ENCODE measurements at regions not wholly inside any gene's neighbourhood (a gene's known extent, or its start where the extent isn't known, plus 50 kb on each side); places are given as distances from the start of the nearest gene placed in this dataset.

DNA sequence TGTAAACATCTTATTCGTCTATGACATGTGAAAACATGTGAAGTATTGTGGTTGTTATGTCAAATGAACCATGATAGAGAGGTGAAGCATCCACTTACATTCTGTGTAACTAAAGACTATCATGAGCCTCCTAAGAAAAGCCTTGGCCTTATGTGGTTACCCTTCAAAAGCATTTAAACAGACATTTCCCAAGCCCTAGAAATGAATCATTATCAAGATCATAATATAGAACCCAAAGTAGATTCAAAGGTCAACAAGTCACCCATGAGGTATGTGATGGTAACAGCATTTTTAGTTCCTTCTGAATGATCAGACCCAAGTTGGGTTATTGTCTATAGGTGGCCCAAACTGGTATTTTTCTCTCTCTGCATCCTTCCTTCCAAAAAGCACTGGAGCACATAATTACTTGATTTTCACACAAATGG lies 408.0 kb downstream of the TBL1XR1 start:
- no peak for DNase-seq

DNA sequence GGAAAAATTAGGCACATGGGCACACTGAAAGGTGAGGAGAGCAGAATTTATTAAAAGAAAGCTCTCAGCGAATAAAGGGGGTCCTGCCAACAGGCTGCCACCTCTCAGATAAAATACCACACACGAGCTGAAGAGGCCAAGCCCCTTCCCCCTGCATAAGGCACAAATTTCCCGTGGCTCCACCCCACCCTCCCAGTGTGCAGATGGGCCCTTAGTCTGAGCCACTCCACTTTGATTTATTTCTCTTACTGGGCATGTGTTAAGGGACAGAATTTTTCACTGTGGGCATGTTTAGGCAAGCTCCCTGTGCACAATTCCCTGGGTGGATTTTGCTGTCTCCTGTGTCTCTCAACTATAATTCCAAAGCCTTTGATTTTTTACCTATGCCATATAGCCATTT lies 409.8 kb downstream of the TBL1XR1 start:
- no peak for DNase-seq

DNA sequence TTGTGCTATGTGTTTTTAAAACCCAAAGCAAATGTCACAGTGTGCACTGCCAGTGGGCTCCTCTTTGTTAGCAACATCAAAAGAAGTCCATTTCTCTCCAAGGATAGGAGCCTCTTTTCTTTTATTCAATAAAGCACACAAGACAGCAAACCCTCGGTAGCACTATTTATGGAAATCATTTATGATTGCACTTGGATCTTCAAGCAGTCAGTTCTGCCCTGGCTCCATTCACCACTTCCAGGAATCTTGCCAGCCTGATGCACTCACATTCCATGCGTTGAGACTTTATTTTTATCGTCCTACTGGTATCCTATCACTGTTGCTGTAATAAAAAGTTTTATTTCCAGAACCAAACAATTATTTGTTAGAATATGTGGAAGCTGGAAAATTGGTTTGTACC lies 412.1 kb downstream of the TBL1XR1 start:
- no peak for DNase-seq

DNA sequence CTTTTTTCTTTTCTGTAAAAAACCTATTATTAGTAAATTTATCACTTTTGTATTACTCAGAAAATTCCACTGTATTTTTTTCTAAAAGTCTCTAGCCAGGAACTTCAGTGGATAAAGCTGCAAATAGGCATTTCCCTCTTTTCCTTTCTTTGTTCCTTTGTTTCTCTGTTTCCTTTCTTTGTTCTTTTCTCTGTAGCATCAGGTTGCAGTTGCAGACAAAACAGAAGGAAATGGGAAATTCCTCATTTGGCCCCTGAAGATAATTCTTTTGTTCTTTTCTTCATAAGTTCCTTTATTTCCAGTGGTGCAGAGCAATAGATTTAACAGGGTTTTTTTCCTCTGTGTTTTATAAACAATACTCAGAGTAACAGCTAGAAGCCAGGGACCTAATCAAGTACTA lies 416.5 kb downstream of the TBL1XR1 start:
- DNase-seq = no peak

DNA sequence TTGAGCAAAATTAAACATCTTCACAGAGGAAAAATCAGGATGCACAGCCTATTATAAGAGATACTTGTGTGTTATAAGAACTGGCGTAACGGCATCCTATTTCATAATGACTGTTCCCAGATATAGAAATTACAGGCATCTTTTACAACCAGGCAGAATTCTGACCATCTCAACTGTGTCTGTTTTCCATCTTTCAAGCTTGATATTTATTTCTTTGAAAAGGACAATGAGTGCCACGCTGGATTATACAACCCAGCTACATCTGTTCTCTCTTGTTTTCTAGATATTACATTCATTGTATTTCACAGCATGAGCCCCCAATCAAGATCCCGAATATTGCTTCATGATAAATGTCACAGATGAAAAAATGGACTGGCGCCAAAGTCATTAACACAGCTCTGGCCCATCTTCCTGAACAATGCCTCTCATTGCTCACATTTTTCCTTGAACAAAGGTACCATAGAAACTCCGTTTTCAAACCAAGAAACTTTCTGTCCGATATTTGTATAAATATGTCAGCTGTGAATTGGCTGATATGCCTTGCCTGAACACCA lies 420.6 kb downstream of the TBL1XR1 start:
- no peak for DNase-seq

DNA sequence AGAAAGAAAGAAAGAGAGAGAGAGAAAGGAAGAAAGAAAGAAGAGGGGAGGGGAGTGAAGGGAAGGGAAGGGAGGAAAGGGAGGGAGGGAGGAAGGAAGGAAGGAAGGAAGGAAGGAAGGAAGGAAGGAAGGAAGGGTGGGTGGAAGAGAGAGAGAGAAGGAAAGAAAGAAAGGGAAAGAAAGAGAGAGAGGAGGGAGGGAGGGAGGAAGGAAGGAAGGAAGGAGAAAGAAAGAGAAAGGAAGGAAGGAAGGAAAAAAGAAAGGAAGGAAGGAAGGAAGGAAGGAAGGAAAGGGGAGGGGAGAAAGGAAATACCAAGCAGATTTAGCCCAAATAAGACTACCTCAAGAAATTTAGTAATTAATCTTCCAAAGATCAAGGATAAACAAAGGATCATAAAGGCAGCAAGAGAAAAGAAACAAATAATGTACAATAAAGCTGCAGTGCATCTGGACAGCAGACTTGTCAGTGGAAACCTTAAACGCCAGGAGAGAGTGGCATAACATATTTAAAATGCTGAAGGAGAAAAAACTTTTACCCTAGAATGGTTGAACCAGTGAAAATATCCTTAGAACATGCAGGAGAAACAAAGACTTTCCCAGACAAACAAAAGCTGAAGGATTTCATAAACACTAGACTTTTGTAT lies 427.6 kb downstream of the TBL1XR1 start:
- DNase-seq = no peak

DNA sequence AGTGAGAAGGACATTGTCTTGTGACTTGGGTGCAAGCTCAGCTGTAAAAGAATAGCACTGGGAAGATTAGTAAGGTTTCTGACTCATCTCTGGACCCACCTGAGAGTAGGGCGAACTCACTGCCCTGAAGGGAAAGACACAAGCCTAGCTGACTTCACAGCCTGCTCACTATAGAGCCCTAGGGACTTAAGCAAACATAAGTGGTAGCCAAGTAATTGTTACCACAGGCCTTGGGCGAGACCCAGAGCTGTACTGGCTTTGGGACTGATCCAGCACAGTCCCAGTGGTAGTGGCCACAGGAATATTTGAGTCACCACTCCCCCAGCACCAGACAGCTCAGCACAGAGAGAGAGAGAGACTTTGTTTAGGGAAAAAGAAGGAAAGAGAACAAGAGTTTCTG lies 429.9 kb downstream of the TBL1XR1 start:
- DNase-seq = no peak

DNA sequence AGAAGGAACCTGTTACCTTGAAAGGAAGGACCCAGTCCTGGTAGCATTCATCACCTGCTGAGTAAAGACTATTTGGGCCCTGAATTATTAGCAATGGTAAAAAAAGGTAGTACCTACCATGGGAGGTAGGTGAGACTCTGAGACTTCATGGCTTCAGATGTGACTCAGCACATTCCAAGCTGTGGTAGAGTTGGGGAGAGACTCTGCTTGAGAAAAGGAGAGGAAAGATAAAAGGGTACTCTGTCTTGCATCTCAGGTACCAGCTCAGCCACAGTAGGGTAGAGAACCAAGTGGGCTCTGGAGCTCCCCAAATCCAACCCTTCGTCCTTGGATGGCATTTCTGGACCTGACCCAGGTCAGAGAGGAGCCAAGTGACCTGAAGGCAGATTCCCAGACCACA lies 430.4 kb downstream of the TBL1XR1 start:
- no peak for DNase-seq

DNA sequence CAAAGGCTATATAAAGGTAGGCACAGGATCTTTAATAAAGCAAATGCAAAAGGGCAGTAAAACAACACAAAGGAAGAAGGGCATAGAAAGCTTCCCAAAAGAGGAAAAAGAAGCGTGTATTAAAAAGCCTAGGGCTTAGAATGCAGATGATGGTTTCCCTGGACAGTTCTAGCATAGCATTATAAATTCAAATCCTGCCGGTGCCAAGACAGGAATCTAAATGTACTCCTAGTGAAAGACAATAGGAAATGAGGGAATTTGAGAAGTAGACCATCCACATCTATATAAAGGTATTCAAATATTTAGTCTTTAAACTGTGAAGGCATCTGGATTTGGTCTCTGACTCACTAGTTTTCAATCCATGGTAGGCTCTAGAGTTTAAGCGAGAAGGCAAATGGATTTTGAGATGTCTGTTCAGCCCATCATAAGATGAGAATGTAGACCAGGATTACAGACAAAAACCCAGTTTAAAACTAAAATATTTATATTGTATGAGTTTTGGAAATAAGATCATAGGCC lies 431.8 kb downstream of the TBL1XR1 start:
- DNase-seq = no peak

DNA sequence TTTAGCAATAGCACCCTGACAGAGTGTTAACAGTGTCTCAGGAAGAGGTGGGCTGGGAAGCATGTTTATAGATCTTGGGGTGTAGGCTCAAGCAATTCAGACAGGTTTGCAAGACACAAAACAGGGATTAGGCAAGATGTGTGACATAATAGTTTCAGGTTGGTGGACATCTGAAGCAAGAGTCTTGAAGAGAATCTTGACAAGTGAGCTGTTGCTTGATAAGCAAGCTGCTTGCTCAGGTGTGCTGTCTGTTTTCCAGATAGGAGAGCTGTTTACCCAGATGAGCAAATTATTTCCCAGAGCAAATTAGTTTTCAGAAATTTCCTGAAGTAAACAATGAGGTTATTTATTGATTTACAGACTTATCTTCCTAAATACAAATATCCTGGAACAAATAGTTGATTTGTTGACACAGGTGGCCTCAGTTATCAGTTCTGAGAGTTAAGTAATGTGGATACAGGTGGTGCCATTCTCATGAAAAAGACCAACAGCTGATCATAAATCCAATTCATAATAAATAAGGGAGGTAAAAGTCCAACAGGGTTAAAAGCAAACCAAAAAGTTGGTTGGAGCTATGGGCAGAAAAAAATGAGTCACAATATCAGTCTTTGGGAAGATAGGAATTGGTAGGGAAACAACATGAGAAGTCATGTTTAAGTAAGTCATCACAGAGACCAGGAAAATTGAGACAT lies 437.3 kb downstream of the TBL1XR1 start:
- DNase-seq = no peak

DNA sequence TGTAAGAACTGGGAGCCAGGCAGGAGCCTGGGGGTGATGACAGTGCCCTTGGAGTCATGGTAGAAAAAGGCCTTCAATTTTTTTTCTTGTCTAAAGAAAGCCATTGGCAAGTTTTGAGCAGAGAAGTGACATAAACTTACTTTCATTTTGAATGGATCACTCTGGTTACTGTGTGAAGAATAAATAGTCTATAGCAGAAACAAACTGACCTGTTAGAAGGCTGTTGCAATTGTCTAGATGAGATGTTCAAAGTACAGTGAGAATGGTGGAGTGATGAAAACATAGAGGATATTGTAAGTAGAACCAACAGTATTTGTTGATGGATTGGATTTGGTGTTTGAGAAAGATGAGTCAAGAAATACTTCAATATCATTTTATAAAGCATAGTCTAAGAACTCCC lies 439.9 kb downstream of the TBL1XR1 start:
- no peak for DNase-seq

DNA sequence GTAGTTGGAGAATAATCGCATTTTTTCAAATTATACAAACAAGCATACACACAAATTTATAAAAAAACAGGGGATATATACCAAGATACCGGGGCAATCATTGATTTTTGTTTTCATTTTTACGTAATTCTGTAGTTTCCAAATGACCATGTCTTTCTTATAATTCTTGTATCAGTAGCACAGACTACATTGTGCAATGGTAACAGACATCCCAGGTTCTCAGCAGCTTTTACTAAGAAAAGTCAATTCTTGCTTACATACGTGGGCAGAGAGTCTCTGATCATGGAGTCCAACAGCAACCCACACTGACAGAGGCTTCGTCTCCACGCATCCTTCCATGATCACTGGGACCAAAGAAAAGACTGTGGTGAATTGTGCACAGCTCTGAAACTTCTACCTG lies 441.3 kb downstream of the TBL1XR1 start:
- no peak for DNase-seq

DNA sequence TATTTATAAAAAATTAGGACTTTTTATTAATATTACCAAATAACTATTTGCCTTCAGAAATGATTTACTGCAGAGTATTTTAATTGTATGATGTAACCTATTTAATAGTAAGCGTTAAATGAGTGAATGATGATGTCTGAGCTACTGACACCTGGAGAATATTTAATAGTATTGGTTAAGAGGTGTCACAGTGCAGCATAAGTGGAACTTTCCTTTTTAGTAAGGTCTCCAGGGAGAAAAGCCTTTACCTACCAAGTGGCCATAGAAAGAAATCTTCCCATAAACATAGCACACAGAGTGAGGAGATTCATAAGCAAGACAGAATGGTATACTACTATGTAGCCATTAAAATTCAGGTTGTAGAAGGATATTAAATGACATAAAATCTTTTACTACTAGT lies 441.7 kb downstream of the TBL1XR1 start:
- no peak for DNase-seq

DNA sequence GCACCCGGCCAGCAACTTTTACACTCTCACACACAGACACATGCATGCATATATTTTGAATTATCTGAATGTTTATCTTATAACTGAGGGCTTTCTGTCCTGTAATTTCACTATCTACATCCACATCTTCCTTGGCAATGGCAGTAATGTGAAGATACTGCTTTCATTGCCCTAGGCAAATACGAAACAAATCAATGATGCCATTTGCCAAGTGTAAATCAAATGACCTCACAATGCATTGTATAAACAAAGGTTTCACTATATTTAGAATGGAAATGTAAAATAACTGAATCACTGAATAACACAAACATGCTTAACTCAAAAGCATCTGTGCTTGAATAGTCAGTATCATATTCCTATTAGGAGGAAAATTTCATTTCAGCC lies 455.6 kb downstream of the TBL1XR1 start:
- DNase-seq = no peak

DNA sequence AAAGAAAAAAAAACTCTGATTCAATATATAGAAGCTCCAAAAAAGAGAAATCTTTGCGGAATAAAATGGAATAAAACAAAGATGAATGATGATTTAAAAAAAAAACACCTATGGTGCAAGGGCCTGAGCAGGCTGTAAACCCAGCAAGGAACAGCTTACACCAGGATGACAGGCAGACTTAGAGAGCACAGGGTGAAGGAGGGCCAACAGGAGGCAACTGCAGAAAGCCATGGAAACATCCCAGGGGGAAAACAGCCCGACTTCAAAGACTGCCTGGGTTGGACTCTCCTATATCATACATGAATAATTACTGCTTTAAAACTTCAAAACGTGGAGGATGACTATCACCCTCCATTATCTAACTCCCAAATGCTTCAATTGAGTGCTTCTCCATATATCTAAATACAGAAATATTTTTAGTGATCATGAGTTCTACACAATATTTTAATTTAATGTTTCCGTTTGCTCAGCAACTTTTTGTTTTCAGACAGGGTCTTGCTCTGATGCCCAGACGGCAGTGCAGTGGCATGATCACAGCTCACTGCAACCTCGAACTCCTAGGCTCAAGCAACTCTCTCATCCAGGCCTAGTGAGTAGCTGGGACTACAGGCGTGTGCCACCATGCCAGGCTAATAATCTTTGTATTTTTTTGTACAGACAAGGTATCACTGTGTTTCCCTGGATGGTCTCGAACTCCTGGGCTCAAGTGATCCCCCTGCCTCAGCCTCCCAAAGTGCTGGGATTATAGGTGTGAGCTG lies 456.2 kb downstream of the TBL1XR1 start:
- DNase-seq = no peak

DNA sequence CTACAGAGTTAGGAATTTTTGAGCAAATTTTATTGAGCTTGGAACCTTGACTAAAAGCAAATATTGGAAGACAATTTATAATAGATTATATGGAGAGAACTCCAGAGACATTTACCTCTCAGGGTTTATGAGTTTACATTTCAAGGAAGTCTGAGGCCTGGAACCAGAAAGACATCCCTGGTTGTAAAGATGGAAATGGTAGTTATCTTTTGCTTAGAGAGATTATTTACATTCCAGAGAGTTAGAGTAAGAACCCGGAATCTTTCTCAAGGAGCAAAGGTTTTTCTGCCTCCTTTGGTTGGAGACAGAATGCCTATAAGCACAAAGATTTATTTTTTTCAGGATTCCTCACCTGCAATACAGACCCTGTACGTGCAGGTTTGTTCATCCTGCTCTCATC lies 458.1 kb downstream of the TBL1XR1 start:
- no peak for DNase-seq

DNA sequence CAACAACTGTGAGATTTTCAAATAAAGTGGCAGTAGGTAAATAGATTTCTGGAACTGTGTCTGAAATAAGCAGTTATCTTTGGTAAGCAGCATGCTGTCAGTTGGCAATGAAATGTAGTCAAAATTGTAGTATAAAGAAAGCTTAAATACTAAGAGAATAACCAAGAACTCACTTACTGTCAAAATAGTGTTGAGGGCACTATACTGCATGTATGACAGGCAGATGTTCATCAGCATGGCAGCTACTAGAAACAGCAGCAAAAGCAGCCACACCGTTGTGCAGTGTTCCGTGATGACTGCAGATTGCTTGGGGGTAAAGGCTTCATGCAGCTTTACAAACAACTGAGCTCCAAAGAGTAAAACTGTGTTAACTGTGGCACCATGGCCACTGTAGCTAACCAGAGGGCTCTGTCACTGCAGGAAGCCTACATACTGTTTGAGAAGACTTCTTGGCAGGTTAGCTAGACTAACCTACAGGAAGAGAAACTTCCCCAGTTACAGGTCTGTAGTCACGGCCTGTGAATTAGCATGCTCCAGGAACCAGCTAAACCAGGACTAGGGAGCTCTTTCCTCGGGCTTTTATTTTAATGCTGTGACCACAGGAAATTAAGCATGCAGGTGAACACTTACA lies 459.7 kb downstream of the TBL1XR1 start:
- no peak for DNase-seq

DNA sequence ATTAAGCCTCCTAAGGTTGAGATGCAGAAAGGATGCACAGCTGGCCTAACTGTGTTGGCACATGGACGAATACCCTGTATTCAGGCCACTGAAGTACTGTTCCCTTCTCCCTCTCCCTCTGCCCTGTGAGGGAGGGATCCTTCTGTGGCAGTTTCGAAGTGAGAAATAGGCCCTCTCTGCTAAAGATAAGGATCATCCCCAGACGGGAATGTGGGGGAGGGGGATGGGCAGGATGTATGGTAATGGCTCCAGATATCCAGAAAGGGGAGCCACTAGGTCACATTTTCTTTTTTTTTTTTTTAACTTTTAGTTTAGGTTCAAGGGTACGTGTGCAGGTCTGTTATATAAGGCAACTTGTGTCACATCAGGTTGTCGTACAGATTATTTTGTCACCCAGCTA lies 463.1 kb downstream of the TBL1XR1 start:
- no peak for DNase-seq

DNA sequence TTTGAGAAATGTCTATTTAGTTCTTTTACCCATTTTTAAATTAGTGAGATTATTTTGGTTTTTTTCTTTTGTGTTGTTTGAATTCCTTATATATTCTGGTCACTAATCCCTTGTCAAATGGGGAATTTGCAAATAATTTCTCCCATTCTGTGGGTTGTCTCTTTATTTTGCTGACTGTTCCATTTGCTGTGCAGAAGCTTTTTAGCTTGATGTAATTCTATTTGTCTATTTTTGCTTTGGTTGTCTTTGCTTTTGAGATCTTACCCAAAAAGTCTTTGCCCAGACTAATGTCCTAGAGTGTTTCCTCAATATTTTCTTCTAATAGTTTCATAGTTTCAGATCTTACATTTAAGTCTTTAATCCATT lies 472.9 kb downstream of the TBL1XR1 start:
- no peak for DNase-seq

DNA sequence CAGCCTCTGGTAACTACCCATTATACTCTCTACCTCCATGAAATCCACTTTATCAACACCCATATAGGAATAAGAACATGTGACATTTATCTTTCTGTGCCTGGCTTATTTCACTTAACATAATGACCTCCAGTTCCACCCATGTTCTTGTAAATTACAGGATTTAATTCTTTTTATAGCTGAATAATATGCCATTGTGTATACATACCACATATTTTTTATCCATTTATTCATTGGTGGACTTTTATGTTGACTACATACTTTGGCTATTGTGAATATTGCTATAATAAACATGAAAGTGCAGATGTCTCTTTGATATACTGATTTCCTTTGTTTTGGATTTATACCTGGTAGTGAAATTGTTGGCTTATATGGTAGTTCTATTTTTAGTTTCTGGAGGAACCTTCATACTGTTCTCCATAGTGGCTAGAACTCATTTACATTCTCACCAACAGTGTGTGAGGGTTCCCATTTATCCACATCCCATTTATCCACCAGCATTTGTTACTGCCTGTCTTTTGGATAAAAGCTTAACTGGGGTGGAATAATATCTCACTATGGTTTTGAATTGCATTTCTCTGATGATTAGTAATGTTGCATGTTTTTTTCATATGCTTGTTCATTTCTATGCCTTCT lies 473.4 kb downstream of the TBL1XR1 start:
- DNase-seq = no peak

DNA sequence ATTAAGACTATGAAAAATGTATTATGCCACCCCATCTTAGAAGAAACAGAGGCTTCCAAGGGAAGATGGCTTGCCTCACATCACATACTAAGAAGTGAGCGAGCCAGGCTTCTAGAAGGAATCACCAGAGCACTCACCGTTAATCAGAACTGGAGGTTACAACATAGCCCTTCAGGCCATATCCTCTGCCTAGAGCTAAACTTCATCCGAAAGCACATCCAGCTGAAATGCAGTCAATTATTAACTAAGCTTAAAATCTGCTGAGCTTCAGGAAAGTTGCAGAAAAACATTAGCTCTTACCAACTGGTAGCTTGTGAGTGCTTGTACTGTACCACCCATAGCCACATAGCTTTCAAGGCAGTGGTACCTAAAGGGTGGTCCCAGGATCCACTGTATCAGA lies 483.2 kb downstream of the TBL1XR1 start:
- no peak for DNase-seq

DNA sequence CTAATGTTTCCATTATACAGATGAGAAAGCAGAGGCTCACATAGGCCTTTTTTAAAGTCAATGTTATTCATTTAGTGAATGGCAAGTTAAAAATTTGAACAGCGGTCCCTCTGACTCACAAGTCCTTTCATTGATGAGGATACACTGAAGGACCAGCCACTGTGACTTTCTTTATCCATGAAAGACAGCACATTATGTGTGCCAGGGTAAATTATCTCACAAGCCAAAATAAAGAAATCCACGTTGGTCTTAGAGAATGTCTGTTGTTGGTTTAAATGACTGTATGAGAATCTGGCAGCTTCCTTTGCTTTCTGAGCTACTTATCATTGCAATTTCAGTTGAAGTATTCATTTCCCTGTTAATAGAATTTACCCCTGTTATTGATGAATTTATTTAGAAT lies 485.1 kb downstream of the TBL1XR1 start:
- DNase-seq = no peak

DNA sequence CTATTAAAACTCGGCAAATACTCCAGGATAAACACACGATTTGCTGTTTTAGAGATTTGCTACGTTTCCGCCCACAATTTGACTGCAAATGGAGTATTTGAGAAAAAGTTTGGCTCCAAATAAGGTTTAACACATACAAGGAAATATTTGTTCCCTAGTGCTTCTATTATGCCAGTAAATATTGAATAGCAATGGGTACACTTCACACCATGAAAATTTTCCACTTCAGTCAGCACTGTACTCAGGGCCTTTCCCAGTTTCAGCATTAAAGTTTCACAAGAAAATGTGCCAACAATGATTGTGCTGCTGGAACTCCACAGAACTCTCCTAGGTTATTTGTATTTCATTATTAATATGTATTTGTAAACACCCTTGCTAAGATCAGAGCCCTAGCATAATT lies 498.0 kb downstream of the TBL1XR1 start:
- no peak for DNase-seq

Data from CD4-positive, alpha-beta T cell treated with Interleukin-6 for 4 hours (primary cell).